H1 (cell line): ENCODE measurements at regions not wholly inside any gene's neighbourhood (a gene's known extent, or its start where the extent isn't known, plus 50 kb on each side); places are given as distances from the start of the nearest gene placed in this dataset.

ENCODE experiments used
- SIN3A ChIP-seq, 2 experiments: IDR thresholded peaks in 1 of 2; conservative IDR thresholded peaks in 1 of 2; 2 replicates each; pipeline ENCODE4 v1.6.1; 2011 to 2012; ENCODE audit warnings: low read length in 2 of 2, improper control_type of control experiment in 1 of 2, low read depth in 1 of 2, mild to moderate bottlenecking in 1 of 2
- SUZ12 ChIP-seq: fragments of 200-600 bp; sonication (generic); IDR thresholded peaks from 2 replicates; pipeline ENCODE4 v1.6.1; 2012; ENCODE audit warnings: mild to moderate bottlenecking, inconsistent platforms, low read length, moderate library complexity, mixed read lengths
- TAF1 ChIP-seq: IDR thresholded peaks from 2 replicates; pipeline ENCODE4 v1.6.1; 2011; ENCODE audit warnings: mild to moderate bottlenecking, low read depth, low read length

GRCh38 chr7:86956567-86956966 lies 102.9 kb downstream of the ELAPOR2 start (continued):
- TF ChIP-seq SIN3A (conservative IDR thresholded peaks at IDR 0.05 in 1 of 2, IDR thresholded peaks at IDR 0.05 in 1 of 2; ENCODE audit: low read depth in 1 of 2, low read length in 2 of 2) (no peak), SUZ12 (no peak), TAF1 (no peak)
